WTC11 (cell line): ENCODE measurements at regions not wholly inside any gene's neighbourhood (a gene's known extent, or its start where the extent isn't known, plus 50 kb on each side); places are given as distances from the start of the nearest gene placed in this dataset.

Experiments
- ATAC-seq: fragments of 200-7000 bp; cut with Tn5 transposase; 2 replicates; pipeline ENCODE4 v1.10.0; 2021; ENCODE audit warnings: mild to moderate bottlenecking, moderate library complexity
- CTCF ChIA-PET: fragments of 300-600 bp; sonication (Branson Sonifier 250); formaldehyde crosslinking; loops from one replicate; lab custom pipeline; 2021; ENCODE audit warnings: antibody characterized with exemption; lab: Charles Lee
- POLR2A ChIA-PET: fragments of 350-600 bp; sonication (Branson Sonifier 250); formaldehyde crosslinking; loops from one replicate; lab custom pipeline; 2021; ENCODE audit warnings: antibody characterized with exemption; lab: Charles Lee
- DNase-seq: peaks from one replicate; pipeline ENCODE4 v3.0.0; 2021; ENCODE audit warnings: low spot score
- H3K27ac Mint-ChIP-seq: 2 replicates; pipeline ENCODE4 v1.8.0; 2021; ENCODE audit warnings: mixed read lengths
- H3K27me3 Mint-ChIP-seq: 2 replicates; pipeline ENCODE4 v1.8.0; 2021; ENCODE audit warnings: low read depth, mild to moderate bottlenecking, moderate library complexity, mixed read lengths
- H3K36me3 Mint-ChIP-seq: 2 replicates; pipeline ENCODE4 v1.8.0; 2021; ENCODE audit warnings: mixed read lengths
- H3K4me1 Mint-ChIP-seq: 2 replicates; pipeline ENCODE4 v1.8.0; 2022; ENCODE audit warnings: mixed read lengths
- H3K4me3 Mint-ChIP-seq: 2 replicates; pipeline ENCODE4 v1.8.0; 2021; ENCODE audit warnings: mild to moderate bottlenecking, moderate library complexity, mixed read lengths
- H3K9me3 Mint-ChIP-seq: 2 replicates; pipeline ENCODE4 v1.8.0; 2021; ENCODE audit warnings: mixed read lengths
- CBFB ChIP-seq: sonication (generic); formaldehyde crosslinking; IDR thresholded peaks from 2 replicates; pipeline ENCODE4 v1.8.1; 2022; ENCODE audit warnings: mild to moderate bottlenecking, low read depth, missing genetic modification reagents
- CREB1 ChIP-seq: sonication (generic); formaldehyde crosslinking; IDR thresholded peaks from 2 replicates; pipeline ENCODE4 v1.8.0; 2023; ENCODE audit warnings: mild to moderate bottlenecking, missing genetic modification reagents
- SMAD3 ChIP-seq: sonication (generic); formaldehyde crosslinking; IDR thresholded peaks from 2 replicates; pipeline ENCODE4 v1.8.0; 2022; ENCODE audit warnings: missing genetic modification reagents, mild to moderate bottlenecking, borderline replicate concordance
- TCF7 ChIP-seq: sonication (generic); formaldehyde crosslinking; IDR thresholded peaks from 2 replicates; pipeline ENCODE4 v1.8.0; 2022; ENCODE audit warnings: mild to moderate bottlenecking, low read depth, missing genetic modification reagents, moderate library complexity
- ZNF219 ChIP-seq: sonication (generic); formaldehyde crosslinking; IDR thresholded peaks from 2 replicates; pipeline ENCODE4 v1.8.0; 2023; ENCODE audit warnings: missing genetic modification reagents, mild to moderate bottlenecking, borderline replicate concordance
- ZNF423 ChIP-seq: fragments of 250-450 bp; sonication (Bioruptor Pico); IDR thresholded peaks from 2 replicates; pipeline ENCODE4 v2.1.2; 2022; ENCODE audit warnings: mild to moderate bottlenecking, moderate library complexity
- ZNF671 ChIP-seq: fragments of 250-450 bp; sonication (Bioruptor Pico); IDR thresholded peaks from 2 replicates; pipeline ENCODE4 v1.8.0; 2021; ENCODE audit warnings: mild to moderate bottlenecking
- TF ChIP-seq, protein P1 (sequence below): sonication (generic); formaldehyde crosslinking; IDR thresholded peaks from 2 replicates; pipeline ENCODE4 v1.8.1; 2022; ENCODE audit warnings: mild to moderate bottlenecking, moderate library complexity, missing genetic modification reagents
- TF ChIP-seq, protein P2 (sequence below): sonication (generic); formaldehyde crosslinking; IDR thresholded peaks from 2 replicates; pipeline ENCODE4 v1.8.1; 2023; ENCODE audit warnings: mild to moderate bottlenecking, missing genetic modification reagents
- TF ChIP-seq, protein P3 (sequence below): fragments of 200-600 bp; IDR thresholded peaks from 2 replicates; pipeline ENCODE4 v1.8.0; 2022; ENCODE audit warnings: antibody characterized with exemption
- TF ChIP-seq, protein P4 (sequence below): fragments of 250-450 bp; sonication (Bioruptor Pico); IDR thresholded peaks from 2 replicates; pipeline ENCODE4 v1.9.0; 2021; ENCODE audit warnings: mild to moderate bottlenecking

DNA sequence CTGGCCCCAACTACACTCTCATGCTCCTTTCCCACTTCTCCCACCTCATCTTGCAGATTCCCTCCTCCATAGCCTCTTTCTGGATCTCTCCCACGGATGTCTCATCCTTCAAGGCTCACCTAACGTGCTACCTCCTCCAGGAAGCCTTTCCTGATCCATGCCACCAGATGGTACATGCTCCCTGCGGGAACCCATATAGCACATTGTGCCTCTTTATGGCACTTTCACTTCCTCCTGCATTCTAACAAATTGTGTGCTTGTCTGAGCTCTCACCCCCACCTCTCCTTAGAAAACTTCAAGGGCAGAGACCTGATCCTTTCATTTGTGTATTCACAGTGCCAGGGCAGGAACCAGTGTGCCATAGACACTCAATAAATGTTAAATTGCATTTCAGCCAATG is 63.0 kb downstream of the HES1 start:
- Mint-ChIP-seq H3K36me3 (no peaks in the 10 kb centered on the region), H3K9me3 (no peaks in the 10 kb centered on the region), H3K27ac (no peak overlapping the region), H3K4me1 (peaks cover 20% of the 10 kb centered on the region), H3K4me3 (no peak overlapping the region), H3K27me3 (peaks cover 25% of the 10 kb centered on the region)
- ChIA-PET POLR2A (no interaction called here), CTCF (no interaction called here)
- DNase-seq (no peak), ATAC-seq (no peak)
- TF ChIP-seq, protein P1, sequence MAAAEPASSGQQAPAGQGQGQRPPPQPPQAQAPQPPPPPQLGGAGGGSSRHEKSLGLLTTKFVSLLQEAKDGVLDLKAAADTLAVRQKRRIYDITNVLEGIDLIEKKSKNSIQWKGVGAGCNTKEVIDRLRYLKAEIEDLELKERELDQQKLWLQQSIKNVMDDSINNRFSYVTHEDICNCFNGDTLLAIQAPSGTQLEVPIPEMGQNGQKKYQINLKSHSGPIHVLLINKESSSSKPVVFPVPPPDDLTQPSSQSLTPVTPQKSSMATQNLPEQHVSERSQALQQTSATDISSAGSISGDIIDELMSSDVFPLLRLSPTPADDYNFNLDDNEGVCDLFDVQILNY (CRISPR knock-in tag), result no peak

DNA sequence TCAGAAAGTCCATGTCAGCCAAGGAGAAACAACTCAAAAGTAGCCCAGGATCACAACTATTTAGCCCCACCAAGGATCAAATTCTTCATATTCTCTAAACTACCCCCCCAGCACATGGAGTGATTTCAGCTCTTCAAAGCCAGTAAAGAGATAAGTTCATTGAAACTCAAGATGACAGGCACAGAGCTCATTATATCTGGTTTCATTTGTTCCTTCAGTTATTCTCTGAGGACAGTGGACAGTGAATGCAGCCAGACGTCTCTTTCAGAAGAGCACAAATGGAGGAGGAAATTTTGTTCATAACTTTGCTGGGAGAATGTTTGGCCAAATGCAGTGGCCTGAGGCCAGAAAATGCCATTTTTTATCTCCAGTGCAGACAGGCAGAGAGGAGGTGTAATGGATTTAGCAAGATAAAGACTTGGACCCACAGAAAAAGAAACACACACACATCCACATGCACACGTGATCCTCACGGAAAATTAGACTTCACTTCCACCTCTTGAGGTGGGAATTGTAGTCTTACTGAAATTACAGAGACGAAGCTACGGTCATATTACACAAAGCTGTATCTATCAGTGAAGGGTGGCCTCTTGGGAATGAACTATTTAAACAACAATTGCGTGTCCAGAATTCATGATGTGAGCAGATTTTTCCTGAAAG is 64.6 kb downstream of the HES1 start:
- TF ChIP-seq ZNF423 (no peak), ZNF671 (CRISPR knock-in tag) (no peak), CBFB (no peak), CREB1 (CRISPR knock-in tag) (no peak)
- TF ChIP-seq, protein P2, sequence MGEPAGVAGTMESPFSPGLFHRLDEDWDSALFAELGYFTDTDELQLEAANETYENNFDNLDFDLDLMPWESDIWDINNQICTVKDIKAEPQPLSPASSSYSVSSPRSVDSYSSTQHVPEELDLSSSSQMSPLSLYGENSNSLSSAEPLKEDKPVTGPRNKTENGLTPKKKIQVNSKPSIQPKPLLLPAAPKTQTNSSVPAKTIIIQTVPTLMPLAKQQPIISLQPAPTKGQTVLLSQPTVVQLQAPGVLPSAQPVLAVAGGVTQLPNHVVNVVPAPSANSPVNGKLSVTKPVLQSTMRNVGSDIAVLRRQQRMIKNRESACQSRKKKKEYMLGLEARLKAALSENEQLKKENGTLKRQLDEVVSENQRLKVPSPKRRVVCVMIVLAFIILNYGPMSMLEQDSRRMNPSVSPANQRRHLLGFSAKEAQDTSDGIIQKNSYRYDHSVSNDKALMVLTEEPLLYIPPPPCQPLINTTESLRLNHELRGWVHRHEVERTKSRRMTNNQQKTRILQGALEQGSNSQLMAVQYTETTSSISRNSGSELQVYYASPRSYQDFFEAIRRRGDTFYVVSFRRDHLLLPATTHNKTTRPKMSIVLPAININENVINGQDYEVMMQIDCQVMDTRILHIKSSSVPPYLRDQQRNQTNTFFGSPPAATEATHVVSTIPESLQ (CRISPR knock-in tag), result no peak
- TF ChIP-seq, protein P1 (CRISPR knock-in tag), result no peak
- TF ChIP-seq, protein P3, sequence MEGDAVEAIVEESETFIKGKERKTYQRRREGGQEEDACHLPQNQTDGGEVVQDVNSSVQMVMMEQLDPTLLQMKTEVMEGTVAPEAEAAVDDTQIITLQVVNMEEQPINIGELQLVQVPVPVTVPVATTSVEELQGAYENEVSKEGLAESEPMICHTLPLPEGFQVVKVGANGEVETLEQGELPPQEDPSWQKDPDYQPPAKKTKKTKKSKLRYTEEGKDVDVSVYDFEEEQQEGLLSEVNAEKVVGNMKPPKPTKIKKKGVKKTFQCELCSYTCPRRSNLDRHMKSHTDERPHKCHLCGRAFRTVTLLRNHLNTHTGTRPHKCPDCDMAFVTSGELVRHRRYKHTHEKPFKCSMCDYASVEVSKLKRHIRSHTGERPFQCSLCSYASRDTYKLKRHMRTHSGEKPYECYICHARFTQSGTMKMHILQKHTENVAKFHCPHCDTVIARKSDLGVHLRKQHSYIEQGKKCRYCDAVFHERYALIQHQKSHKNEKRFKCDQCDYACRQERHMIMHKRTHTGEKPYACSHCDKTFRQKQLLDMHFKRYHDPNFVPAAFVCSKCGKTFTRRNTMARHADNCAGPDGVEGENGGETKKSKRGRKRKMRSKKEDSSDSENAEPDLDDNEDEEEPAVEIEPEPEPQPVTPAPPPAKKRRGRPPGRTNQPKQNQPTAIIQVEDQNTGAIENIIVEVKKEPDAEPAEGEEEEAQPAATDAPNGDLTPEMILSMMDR, result no peak
- TF ChIP-seq, protein P4, sequence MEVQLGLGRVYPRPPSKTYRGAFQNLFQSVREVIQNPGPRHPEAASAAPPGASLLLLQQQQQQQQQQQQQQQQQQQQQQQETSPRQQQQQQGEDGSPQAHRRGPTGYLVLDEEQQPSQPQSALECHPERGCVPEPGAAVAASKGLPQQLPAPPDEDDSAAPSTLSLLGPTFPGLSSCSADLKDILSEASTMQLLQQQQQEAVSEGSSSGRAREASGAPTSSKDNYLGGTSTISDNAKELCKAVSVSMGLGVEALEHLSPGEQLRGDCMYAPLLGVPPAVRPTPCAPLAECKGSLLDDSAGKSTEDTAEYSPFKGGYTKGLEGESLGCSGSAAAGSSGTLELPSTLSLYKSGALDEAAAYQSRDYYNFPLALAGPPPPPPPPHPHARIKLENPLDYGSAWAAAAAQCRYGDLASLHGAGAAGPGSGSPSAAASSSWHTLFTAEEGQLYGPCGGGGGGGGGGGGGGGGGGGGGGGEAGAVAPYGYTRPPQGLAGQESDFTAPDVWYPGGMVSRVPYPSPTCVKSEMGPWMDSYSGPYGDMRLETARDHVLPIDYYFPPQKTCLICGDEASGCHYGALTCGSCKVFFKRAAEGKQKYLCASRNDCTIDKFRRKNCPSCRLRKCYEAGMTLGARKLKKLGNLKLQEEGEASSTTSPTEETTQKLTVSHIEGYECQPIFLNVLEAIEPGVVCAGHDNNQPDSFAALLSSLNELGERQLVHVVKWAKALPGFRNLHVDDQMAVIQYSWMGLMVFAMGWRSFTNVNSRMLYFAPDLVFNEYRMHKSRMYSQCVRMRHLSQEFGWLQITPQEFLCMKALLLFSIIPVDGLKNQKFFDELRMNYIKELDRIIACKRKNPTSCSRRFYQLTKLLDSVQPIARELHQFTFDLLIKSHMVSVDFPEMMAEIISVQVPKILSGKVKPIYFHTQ (CRISPR knock-in tag), result no peak
- H3K4me1 Mint-ChIP-seq, result peaks cover 23% of the 10 kb centered on the region
- POLR2A ChIA-PET, result no interaction called here
- no peaks in the 10 kb centered on the region for H3K9me3 Mint-ChIP-seq
- H3K36me3 Mint-ChIP-seq, result no peaks in the 10 kb centered on the region
- no peak for DNase-seq
- ATAC-seq, result no peak
- peaks cover 31% of the 10 kb centered on the region for H3K27me3 Mint-ChIP-seq
- CTCF ChIA-PET, result no interaction called here
- H3K27ac Mint-ChIP-seq, result no peak overlapping the region
- H3K4me3 Mint-ChIP-seq, result no peak overlapping the region

DNA sequence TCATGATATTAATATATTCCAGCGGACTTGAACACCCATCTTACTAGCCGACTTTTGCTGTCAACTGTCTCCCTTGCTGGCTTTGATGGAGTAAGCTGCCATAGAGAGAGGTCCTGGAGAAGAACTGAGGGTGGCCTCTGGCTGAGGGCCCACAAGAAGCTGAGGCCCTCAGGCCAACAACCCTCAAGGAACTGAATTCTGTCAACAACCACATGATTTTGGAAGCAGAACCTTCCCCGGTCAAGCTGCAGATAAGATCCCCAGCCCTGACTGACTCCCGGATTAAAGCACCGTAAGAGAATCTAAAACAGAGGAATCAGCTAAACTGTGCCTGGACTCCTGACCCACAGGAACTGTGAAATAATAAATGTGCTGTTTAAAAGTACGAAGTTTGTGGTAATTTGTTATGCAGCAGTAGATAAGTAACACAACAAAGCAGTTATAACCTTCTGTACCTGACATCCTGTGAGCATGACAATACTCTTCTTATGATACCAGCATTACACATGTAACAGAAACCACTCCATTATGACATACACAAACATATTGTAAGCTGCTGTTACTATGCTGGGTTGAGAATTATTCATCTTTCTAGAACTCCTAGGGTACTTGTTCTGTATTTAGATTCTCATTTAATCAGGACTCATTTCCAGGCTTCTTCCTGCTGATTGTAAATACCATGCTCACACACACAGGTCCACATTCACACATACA is 66.2 kb downstream of the HES1 start:
- Mint-ChIP-seq H3K27ac (no peak overlapping the region), H3K4me1 (peaks cover 30% of the 10 kb centered on the region), H3K36me3 (no peaks in the 10 kb centered on the region)
- ChIA-PET POLR2A (no interaction called here), CTCF (no interaction called here)
- no peak for ATAC-seq
- no peak for TF ChIP-seq TCF7 (CRISPR knock-in tag)
- no peak for TF ChIP-seq ZNF219 (CRISPR knock-in tag)
- no peak for TF ChIP-seq SMAD3
- TF ChIP-seq, all 79 proteins: peak for 0
- Mint-ChIP-seq H3K9me3 (no peaks in the 10 kb centered on the region), H3K4me3 (no peak overlapping the region), H3K27me3 (peaks cover 28% of the 10 kb centered on the region)
- no peak for DNase-seq
